GM19240 (cell line): ENCODE measurements at regions not wholly inside any gene's neighbourhood (a gene's known extent, or its start where the extent isn't known, plus 50 kb on each side); places are given as distances from the start of the nearest gene placed in this dataset.
"Not testable (repeated sequence)": the region's sequence is repeated elsewhere in the genome, so short reads cannot be mapped to it uniquely, and the experiment has no call there.

Source experiments
- DNase-seq: peaks from one replicate; pipeline ENCODE4 v3.0.0; 2011; ENCODE audit warnings: low spot score; ENCODE audit not compliant: insufficient read length

GRCh38 chr12:63508543-63508942 lies 159.8 kb downstream of the DPY19L2 start:
- DNase-seq, result no peak

DNA sequence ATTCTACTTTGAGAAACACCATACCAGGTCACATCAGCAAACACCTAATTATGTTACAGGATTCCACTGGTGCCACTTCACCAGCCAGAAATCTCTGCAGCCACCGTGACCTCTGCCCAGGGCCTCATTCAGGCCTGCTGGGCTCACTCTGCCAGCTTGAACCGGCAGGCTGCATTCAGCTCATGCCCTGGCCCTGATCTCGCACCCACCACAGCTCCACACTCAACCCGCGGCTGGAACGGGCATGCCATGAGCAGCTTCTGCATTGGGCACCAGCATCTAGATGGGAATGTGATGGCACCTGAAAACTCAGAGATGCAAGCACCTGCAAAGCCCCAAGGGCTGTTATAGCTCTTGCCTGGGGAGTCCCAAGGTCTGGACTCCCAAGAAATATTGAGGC lies 168.7 kb downstream of the DPY19L2 start:
- DNase-seq, result no peak

- DNase-seq, result no peak
These were observed 170.1 kb downstream of the DPY19L2 start for GRCh38 chr12:63498239-63498638.

DNA sequence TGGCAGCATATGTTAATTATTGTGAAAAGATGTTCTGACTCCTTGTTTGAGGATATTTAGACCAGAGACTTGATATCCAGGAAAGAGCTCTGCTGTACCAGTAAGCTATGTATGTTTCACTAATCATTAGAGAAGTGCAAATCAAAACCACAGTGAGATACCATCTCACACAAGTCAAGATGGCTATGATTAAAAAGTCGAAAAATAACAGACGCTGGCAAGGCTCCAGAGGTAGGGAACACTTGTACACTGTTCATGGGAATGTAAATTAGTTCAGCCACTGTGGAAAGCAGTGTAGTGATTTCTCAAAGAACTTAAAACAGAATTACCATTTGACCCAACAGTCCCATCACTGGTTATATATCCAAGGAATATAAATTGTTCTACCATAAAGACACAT lies 171.6 kb downstream of the DPY19L2 start:
- no peak for DNase-seq

- DNase-seq, result no peak
These were observed 172.3 kb downstream of the DPY19L2 start for GRCh38 chr12:63495974-63496373.

DNA sequence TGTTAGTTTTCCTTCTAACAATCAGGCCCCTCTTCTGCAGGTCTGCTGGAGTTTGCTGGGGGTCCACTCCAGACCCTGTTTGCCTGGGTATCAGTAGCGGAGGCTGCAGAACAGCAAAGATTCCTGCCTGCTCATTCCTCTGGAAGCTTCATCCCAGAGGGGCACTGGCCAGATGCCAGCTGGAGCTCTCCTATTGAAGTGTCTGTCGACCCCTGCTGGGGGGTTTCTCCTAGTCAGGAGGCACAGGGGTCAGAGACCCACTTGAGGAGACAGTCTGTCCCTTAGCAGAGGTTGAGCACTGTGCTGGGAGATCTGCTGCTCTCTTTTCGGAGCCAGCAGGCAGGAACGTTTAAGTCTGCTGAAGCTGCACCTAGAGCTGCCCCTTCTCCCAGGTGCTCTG lies 174.9 kb downstream of the DPY19L2 start:
- DNase-seq, result not testable (repeated sequence)

DNA sequence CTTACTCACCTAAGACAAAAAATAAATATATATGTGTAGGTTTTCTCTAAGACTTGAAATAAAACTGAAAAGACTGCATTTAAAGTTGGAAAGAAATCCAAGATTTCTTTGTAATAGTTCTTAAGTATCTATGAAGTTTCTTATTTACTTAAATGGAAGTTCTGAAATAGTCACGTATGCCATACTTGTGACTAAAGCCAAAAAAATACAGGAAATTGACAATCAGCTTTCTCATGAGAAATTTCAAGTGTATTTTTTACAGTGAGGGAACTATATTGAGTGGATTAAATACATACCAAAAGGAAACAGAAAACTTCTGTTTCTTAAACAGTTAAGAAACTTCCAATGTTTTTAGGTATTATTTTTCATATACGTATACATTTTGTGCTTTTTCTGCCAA lies 188.1 kb downstream of the DPY19L2 start:
- DNase-seq, result no peak

GRCh38 chr12:63470161-63470560 lies 198.1 kb downstream of the DPY19L2 start:
- no peak for DNase-seq

DNA sequence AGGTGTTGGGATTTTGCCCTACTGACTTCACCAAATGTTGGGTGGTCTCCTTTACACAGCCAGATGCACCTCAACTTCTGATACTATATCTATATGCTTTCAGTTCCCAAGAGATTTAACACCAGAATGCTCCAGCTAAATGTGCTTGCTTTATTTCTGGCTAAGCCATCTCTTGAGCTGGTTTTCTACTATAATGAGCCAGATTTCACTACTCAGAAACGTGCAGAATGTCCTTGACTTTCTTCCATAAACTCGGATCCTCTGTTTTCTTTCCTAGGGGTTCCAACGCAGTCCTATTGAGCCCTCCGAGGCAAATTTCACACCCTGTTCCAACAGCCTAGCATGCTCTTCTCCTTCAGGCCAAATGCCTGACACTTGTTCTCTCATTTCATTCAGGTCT lies 200.3 kb downstream of the DPY19L2 start:
- DNase-seq, result no peak

- no peak for DNase-seq
These were observed 210.4 kb downstream of the DPY19L2 start for GRCh38 chr12:63457857-63458256.

DNA sequence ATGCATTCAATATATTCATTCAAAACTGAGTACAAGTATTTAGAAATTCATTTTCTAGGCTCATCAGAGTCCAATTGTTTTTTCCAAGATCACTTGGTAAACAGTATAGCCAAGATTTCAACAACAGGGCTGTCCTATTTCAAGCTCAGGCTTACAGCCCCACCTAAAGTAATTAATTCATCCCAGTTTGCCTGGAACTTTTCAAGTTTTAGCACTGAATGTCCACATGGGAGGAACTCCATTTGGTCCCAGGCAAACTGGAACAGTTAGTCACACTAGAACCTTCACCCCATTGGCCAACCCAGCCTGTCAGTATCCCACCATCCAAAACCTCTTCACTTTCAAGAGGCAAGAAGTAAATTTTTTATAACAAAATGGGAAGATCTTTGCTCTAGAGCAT lies 210.9 kb downstream of the DPY19L2 start:
- no peak for DNase-seq

GRCh38 chr12:63450816-63451215 lies 217.5 kb downstream of the DPY19L2 start:
- no peak for DNase-seq

DNA sequence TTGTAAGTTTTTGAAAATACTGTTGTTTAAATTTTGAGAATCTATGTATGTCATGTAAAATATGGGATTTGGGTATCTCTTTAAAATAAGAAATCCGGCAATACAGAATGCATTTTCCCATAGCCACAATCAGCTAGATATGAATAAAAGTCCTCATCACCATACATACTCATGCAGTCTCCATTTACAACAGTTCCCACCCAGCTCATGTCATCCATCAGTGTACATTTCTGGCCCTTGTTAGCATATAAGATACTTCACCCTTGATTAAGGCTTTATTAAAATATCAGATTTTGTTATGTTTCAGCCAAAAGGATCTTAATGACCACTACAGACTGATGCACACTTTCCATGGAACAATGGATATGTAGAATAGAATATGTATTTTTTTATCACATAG lies 218.0 kb downstream of the DPY19L2 start:
- DNase-seq, result no peak

DNA sequence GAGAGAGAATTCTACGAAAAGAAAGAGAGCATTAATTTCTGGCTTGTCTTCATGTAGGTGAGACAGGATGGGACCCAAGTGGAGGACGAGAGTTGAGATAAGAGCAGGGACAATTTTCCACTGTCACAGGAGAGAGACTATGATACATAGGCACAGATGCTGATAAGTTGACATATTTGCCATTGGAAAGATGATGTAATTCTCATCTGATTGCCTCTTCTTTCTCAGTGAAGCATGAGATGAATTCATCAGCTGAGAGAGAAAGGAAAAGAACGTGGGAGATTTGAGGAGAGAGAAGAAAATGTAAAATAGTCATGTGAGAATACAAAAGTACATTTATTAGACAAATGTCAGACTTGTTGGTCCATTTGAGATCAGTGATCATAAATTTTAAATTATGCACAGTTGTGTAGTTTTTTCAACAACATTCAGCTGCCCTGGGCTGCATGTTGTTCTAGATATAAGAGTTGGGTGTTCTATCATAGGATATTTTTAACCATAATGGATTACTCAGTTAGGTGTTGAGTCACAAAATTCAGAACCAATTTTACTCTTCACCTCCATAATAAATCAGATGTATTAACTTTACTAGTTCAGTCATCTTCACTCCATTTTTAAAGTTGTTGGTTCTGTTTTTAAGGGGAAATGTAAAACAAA lies 222.9 kb downstream of the DPY19L2 start:
- no peak for DNase-seq

DNA sequence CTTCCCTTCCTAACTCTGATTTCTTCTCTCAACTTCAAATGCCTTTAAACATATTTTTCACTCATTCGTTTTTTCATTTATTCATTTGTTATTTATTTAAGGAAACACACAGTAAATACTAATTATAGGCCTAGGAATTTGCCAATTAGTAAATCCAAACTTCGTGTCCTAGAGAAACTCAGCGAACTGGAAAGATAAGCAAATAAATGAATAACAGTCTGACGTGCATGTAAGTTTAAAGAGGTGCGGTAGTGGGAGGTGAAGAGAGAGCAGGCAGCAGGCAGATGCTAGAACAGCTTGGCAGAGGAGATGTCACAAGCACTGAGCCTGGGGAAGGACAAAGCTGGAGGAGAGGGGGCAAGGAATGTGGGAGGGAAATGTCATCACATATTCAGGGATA lies 228.2 kb downstream of the DPY19L2 start:
- DNase-seq, result no peak

DNA sequence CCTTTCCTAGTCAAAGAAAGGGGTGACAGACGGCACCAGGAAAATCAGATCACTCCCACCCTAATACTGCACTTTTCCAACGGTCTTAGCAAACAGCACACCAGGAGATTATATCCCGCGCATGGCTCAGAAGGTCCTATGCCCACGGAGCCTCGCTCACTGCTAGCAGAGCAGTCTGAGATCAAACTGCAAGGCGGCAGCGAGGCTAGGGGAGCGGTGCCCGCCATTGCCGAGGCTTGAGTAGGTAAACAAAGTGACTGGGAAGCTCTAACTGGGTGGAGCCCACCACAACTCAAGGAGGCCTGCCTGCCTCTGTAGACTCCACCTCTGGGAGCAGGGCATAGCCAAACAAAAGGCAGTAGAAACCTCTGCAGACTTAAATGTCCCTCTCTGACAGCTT lies 233.9 kb downstream of the DPY19L2 start:
- not testable (repeated sequence) for DNase-seq

DNA sequence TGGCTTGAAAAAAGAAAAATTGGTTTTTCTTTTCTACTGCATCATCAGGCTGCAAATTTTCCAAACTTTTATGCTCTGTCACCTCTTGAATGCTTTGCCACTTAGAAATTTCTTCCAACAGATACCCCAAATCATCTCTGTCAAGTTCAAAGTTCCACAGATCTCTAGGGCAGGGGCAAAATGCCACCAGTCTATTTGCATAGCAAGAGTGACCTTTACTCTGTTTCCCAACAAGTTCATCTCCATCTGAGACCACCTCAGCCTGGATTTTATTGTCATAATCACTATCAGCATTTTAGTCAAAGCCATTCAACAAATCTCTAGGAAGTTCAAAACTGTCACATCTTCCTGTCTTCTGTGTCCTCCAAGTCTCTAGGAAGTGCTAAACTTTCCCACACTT lies 240.3 kb downstream of the DPY19L2 start:
- DNase-seq, result not testable (repeated sequence)

DNA sequence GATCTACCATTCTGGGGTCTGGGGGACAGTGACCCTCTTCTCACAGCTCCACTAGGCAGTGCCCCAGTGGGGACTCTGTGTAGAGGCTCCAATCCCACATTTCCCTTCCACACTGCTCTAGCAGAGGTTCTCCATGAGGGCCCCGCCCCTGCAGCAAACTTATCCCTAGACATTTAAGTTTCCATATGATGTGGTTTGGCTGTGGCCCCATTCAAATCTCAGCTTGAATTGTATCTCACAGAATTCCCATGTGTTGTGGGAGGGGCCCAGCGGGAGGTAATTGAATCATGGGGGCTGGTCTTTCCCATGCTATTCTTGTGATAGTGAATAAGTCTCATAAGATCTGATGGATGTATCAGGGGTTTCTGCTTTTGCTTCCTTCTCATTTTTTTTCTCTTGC lies 241.3 kb downstream of the DPY19L2 start:
- DNase-seq, result not testable (repeated sequence)

- DNase-seq, result no peak
These were observed 243.6 kb downstream of the DPY19L2 start for GRCh38 chr12:63424671-63425070.

- no peak for DNase-seq
These were observed 244.5 kb downstream of the DPY19L2 start for GRCh38 chr12:63423839-63424238.

DNA sequence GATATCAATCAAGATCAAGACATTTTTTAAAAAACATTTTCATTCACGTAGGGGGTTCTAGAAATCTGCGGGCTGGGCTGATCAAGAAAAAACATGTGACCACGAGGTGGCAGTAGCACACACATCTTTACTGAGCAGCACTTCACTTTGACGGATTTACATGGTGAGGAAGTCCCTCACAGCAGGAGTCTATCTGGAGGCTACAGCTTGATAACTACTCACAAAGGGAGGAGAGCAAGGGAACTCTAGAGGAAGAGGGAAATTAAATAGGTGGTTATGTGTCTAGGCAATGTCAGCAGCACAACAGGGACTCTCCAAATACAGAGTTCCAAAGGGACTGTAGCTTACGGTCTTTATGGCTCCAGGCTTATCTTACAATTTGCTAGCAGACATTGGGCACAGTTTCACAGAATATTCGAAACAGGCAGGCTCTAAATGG lies 248.1 kb downstream of the DPY19L2 start:
- DNase-seq, result peak; percentile 33

GRCh38 chr12:63419154-63419553 lies 249.1 kb downstream of the DPY19L2 start:
- DNase-seq, result no peak

DNA sequence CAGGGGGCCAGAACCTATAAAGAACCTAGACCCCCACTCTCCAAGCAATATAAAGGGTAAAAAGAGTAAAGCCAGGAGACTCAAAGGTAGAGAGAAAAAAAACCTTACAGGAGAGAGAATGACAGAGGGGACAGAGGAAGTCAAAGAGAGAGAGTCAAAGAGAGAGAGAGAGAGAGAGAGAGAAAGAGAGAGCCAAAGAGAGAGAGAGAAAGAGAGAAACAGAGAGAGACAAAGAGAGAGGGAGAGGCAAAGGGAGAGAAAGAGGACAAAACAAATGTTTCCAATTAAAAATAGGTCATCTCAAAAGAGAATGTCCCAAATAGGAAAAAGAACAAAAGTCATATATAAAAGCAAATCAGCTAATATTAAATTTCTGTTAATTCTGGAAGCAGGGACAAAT lies 251.5 kb downstream of the DPY19L2 start:
- DNase-seq, result no peak

GRCh38 chr12:63415357-63415756 lies 252.9 kb downstream of the DPY19L2 start:
- no peak for DNase-seq
